Stomach (tissue), 8 donors: ENCODE measurements at regions not wholly inside any gene's neighbourhood (a gene's known extent, or its start where the extent isn't known, plus 50 kb on each side); places are given as distances from the start of the nearest gene placed in this dataset.

Experiments
- DNase-seq, 2 donors: peaks; one replicate each; pipeline versions ENCODE4 v3.0.0 to v3.0.0-alpha.2; 2013 to 2019
- H3K27ac ChIP-seq, 5 donors: fragments of 200-600 bp in 4 of 5; sonication (generic) in 4 of 5; one replicate each; pipeline ENCODE4 v1.5.1; 2013 to 2019; ENCODE audit warnings: mild to moderate bottlenecking in 1 of 5, moderate library complexity in 1 of 5
- H3K27me3 ChIP-seq, 3 donors: fragments of 200-600 bp; sonication (generic); one replicate each; pipeline ENCODE4 v1.5.1; 2017 to 2019; ENCODE audit warnings: mixed run types in 1 of 3
- H3K36me3 ChIP-seq, 4 donors: fragments of 200-600 bp; sonication (generic); 1 replicate in 3 of 4; 2 replicates in 1 of 4; pipeline ENCODE4 v1.5.1; 2016 to 2019
- H3K4me1 ChIP-seq, 4 donors: fragments of 200-600 bp; sonication (generic); one replicate each; pipeline ENCODE4 v1.5.1; 2016 to 2019
- H3K4me3 ChIP-seq, 4 donors: fragments of 200-600 bp; sonication (generic) in 3 of 4; one replicate each; pipeline ENCODE4 v1.5.1; 2016 to 2019; ENCODE audit warnings: mild to moderate bottlenecking in 1 of 4
- H3K9me3 ChIP-seq, 4 donors: fragments of 200-600 bp; sonication (generic); one replicate each; pipeline ENCODE4 v1.5.1; 2016 to 2019
- CTCF ChIP-seq, 7 experiments: fragments of 450-650 bp in 4 of 7; fragments of 200-600 bp in 3 of 7; sonication (generic) in 3 of 7; IDR thresholded peaks; one replicate each; pipeline ENCODE4 v1.5.1; 2016 to 2019; ENCODE audit warnings: antibody characterized with exemption in 7 of 7, control low read depth in 2 of 7, mild to moderate bottlenecking in 1 of 7
- EP300 ChIP-seq: sonication (generic); formaldehyde crosslinking; IDR thresholded peaks from one replicate; pipeline ENCODE4 v1.6.1; 2017; ENCODE audit warnings: antibody characterized with exemption
- POLR2A ChIP-seq, 4 donors: fragments of 450-650 bp; IDR thresholded peaks; one replicate each; pipeline ENCODE4 v1.6.1; 2016; ENCODE audit warnings: antibody characterized with exemption in 4 of 4, control low read depth in 2 of 4, mild to moderate bottlenecking in 1 of 4, moderate library complexity in 1 of 4
- POLR2AphosphoS5 ChIP-seq, 3 donors: sonication (generic); formaldehyde crosslinking; IDR thresholded peaks; one replicate each; pipeline ENCODE4 v1.6.1; 2016; ENCODE audit warnings: antibody characterized with exemption in 3 of 3
- WGBS, 5 donors: extraction: QIAGEN DNeasy Blood & Tissue Kit in 3 of 5; methylation state at CpG; one replicate each; pipeline versions ENCODE4 v1.1.5 to v1.1.7; 2013 to 2018; 5-methylcytosine and 5-hydroxymethylcytosine counted together
- intact Hi-C: fragments of 100-400 bp; cut with DNase I; formaldehyde crosslinking; loops from one replicate; pipeline ENCODE4 v1.15.1; 2023; ENCODE audit warnings: low total_unique reads
- donor health status: healthy with polysubstance abuse.
- donor health status: Bipolar disorder and iron deficiency.
- donor health status: healthy.

GRCh38 chr1:74847715-74848114 lies 114.8 kb downstream of the TYW3 start:
- intact Hi-C loops = no loop called here
- Histone ChIP-seq H3K36me3 (no peaks in the 10 kb centered on the region), H3K27ac (no peak overlapping the region), H3K27me3 (no peaks in the 10 kb centered on the region), H3K4me3 (no peak overlapping the region), H3K4me1 (no peaks in the 10 kb centered on the region), H3K9me3 (no peaks in the 10 kb centered on the region)
- TF ChIP-seq CTCF (IDR thresholded peaks at IDR 0.05) (no peak), EP300 (no peak), POLR2AphosphoS5 (IDR thresholded peaks at IDR 0.05) (no peak), POLR2A (IDR thresholded peaks at IDR 0.05) (no peak)
- 47 to 72% (median 62%) methylated on average over 3 of the region's 3 CpGs for WGBS, 5 donors
- DNase-seq = no peak

DNA sequence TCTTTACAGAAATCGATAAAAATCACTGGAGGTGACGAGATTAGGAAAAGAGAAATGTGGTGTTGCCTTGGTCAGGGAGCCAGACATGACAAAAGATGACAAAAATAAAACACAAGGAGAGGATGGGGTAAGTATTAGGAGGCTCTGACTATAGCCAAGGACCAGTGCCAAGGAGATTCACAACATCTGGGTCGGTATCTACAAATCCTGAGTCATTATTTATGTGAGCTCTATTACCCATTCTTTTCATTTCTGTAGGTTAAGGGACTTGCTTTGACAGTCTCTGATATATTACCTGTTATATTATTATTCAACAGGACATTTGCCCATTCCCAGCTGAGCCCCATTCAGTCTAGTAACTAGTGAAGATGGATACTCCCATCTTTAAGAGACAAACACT lies 120.8 kb downstream of the TYW3 start:
- Histone ChIP-seq H3K9me3 (no peaks in the 10 kb centered on the region), H3K4me3 (no peak overlapping the region), H3K27ac (no peak overlapping the region), H3K4me1 (no peaks in the 10 kb centered on the region), H3K36me3 (no peaks in the 10 kb centered on the region), H3K27me3 (no peaks in the 10 kb centered on the region)
- no peak for TF ChIP-seq POLR2AphosphoS5 (IDR thresholded peaks at IDR 0.05)
- TF ChIP-seq CTCF (IDR thresholded peaks at IDR 0.05) = no peak
- DNase-seq = no peak
- intact Hi-C loops = no loop called here
- 72 to 83% (median 78%) methylated on average over 3 of the region's 3 CpGs for WGBS, 5 donors

DNA sequence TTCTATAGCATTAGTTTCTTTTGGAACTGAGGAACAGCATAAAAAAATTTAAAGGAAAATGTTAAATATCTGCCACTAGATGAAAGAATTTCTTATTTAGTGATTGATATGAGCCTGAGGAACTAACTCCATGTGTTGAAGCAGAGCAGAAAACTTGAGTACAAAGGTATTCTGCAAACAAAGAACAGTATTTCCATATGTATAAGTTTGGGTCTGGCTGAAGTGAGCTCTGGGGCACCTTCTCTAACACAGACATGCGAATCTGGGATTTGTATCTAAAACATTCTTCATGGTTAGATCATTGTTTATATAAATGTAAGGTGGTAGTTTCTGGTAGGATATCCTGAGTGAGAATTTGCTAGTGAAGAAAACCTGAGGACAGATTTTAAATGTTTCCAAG lies 123.2 kb downstream of the TYW3 start:
- no peak for TF ChIP-seq POLR2A (IDR thresholded peaks at IDR 0.05)
- TF ChIP-seq POLR2AphosphoS5 (IDR thresholded peaks at IDR 0.05) = no peak
- intact Hi-C loops = no loop called here
- 41 to 58% (median 45%) methylated on average over 1 of the region's 1 CpG for WGBS, 5 donors

GRCh38 chr1:74857676-74858075 lies 124.7 kb downstream of the TYW3 start:
- Histone ChIP-seq H3K4me1 (no peaks in the 10 kb centered on the region), H3K27me3 (no peaks in the 10 kb centered on the region), H3K27ac (no peak overlapping the region), H3K9me3 (peaks cover 0 to 7% (median 0%) of the 10 kb centered on the region in 4 donors), H3K4me3 (no peak overlapping the region), H3K36me3 (no peaks in the 10 kb centered on the region)
- intact Hi-C loops = no loop called here
- 85 to 93% (median 89%) methylated on average over 6 of the region's 6 CpGs for WGBS, 5 donors
- DNase-seq = no peak
- TF ChIP-seq CTCF (IDR thresholded peaks at IDR 0.05) (no peak), EP300 (no peak), POLR2AphosphoS5 (IDR thresholded peaks at IDR 0.05) (no peak), POLR2A (IDR thresholded peaks at IDR 0.05) (no peak)

More for the DNA sequence above, 123.2 kb downstream of the TYW3 start:
- no peaks in the 10 kb centered on the region for H3K27me3 ChIP-seq
- no peaks in the 10 kb centered on the region for H3K9me3 ChIP-seq
- H3K4me1 ChIP-seq = no peaks in the 10 kb centered on the region
- no peak overlapping the region for H3K4me3 ChIP-seq
- no peak for DNase-seq
- H3K27ac ChIP-seq = no peak overlapping the region
- H3K36me3 ChIP-seq = no peaks in the 10 kb centered on the region

DNA sequence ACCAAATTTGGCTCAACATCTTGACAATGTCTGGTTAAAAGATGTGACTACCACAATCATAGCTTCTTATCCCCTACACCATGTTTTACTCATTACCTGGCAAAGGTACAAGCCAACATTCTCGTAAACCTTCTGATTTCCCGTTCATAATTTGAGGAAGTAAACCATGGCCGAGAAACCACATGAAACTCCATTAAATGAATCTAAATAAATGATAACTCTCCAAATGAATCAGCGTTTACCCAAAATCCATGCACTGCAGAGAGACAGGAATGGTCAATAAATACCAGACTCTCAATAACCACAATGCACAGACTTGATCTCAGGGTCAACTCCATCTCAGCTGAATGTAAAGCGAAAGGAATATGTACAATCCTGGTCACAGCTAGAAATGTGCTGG lies 125.2 kb downstream of the TYW3 start:
- Histone ChIP-seq H3K9me3 (peaks cover 0 to 7% (median 0%) of the 10 kb centered on the region in 4 donors), H3K4me1 (no peaks in the 10 kb centered on the region), H3K27me3 (no peaks in the 10 kb centered on the region), H3K27ac (no peak overlapping the region), H3K4me3 (no peak overlapping the region), H3K36me3 (no peaks in the 10 kb centered on the region)
- DNase-seq = no peak
- TF ChIP-seq POLR2A (IDR thresholded peaks at IDR 0.05) (no peak), CTCF (IDR thresholded peaks at IDR 0.05) (no peak), EP300 (no peak), POLR2AphosphoS5 (IDR thresholded peaks at IDR 0.05) (no peak)
- intact Hi-C loops = no loop called here
- 75 to 86% (median 85%) methylated on average over 5 of the region's 5 CpGs for WGBS, 5 donors
